Parathyroid adenoma (tissue), 2 donors: ENCODE measurements at regions not wholly inside any gene's neighbourhood (a gene's known extent, or its start where the extent isn't known, plus 50 kb on each side); places are given as distances from the start of the nearest gene placed in this dataset.
"Not testable (repeated sequence)": the region's sequence is repeated elsewhere in the genome, so short reads cannot be mapped to it uniquely, and the experiment has no call there.

Source experiments
- H2AFZ ChIP-seq: fragments of 300-600 bp; sonication (generic); one replicate; pipeline ENCODE4 v1.7.0; 2017; ENCODE audit warnings: antibody characterized with exemption, mild to moderate bottlenecking
- H3K27ac ChIP-seq: fragments of 300-600 bp; sonication (generic); one replicate; pipeline ENCODE4 v1.7.0; 2017
- H3K27me3 ChIP-seq: fragments of 300-600 bp; sonication (generic); one replicate; pipeline ENCODE4 v1.7.0; 2017; ENCODE audit warnings: low read length; ENCODE audit not compliant: control insufficient read depth, insufficient read depth
- H3K36me3 ChIP-seq: fragments of 300-600 bp; sonication (generic); one replicate; pipeline ENCODE4 v1.7.0; 2017; ENCODE audit warnings: low read length; ENCODE audit not compliant: control insufficient read depth, insufficient read depth
- H3K4me1 ChIP-seq: fragments of 300-600 bp; sonication (generic); one replicate; pipeline ENCODE4 v1.7.0; 2017; ENCODE audit warnings: control low read depth
- H3K4me2 ChIP-seq: fragments of 300-600 bp; sonication (generic); one replicate; pipeline ENCODE4 v1.7.0; 2017; ENCODE audit warnings: low read length
- H3K4me3 ChIP-seq: fragments of 300-600 bp; sonication (generic); one replicate; pipeline ENCODE4 v1.7.0; 2017; ENCODE audit warnings: low read depth, low read length
- H3K79me2 ChIP-seq: fragments of 300-600 bp; sonication (generic); one replicate; pipeline ENCODE4 v1.7.0; 2017; ENCODE audit warnings: control low read depth
- H3K9ac ChIP-seq: fragments of 300-600 bp; sonication (generic); one replicate; pipeline ENCODE4 v1.7.0; 2017; ENCODE audit warnings: mild to moderate bottlenecking
- H3K9me3 ChIP-seq: fragments of 300-600 bp; sonication (generic); one replicate; pipeline ENCODE4 v1.7.0; 2017; ENCODE audit warnings: low read length; ENCODE audit not compliant: control insufficient read depth
- CTCF ChIP-seq: fragments of 300-600 bp; sonication (generic); IDR thresholded peaks from one replicate; pipeline ENCODE4 v1.7.0; 2017; ENCODE audit warnings: antibody characterized with exemption, mild to moderate bottlenecking
- donor health status: primary hyperparathyroidism.

- no peak overlapping the region for H3K27ac ChIP-seq
- TF ChIP-seq CTCF, result no peak
Measured at GRCh38 chr6:28008053-28008452, 51.0 kb downstream of the OR2B6 start.

GRCh38 chr6:28010526-28010925 lies 53.5 kb downstream of the OR2B6 start:
- no peak overlapping the region for H3K9ac ChIP-seq
- H3K27me3 ChIP-seq, result no peaks in the 10 kb centered on the region
- H3K79me2 ChIP-seq, result no peaks in the 10 kb centered on the region
- TF ChIP-seq CTCF, result no peak
- H2AFZ ChIP-seq, result no peak overlapping the region
- no peaks in the 10 kb centered on the region for H3K36me3 ChIP-seq
- H3K4me3 ChIP-seq, result peak overlapping the region; percentile 1
- no peaks in the 10 kb centered on the region for H3K4me1 ChIP-seq
- peak overlapping the region; percentile 25 for H3K4me2 ChIP-seq
- no peak overlapping the region for H3K27ac ChIP-seq
- no peaks in the 10 kb centered on the region for H3K9me3 ChIP-seq

More at GRCh38 chr6:28008053-28008452, 51.0 kb downstream of the OR2B6 start:
- Histone ChIP-seq H3K9me3 (no peaks in the 10 kb centered on the region), H3K27me3 (no peaks in the 10 kb centered on the region), H2AFZ (no peak overlapping the region), H3K4me1 (no peaks in the 10 kb centered on the region), H3K36me3 (no peaks in the 10 kb centered on the region), H3K4me3 (no peak overlapping the region), H3K79me2 (no peaks in the 10 kb centered on the region), H3K9ac (no peak overlapping the region), H3K4me2 (no peak overlapping the region)

GRCh38 chr6:28011722-28012121 lies 54.7 kb downstream of the OR2B6 start:
- H3K79me2 ChIP-seq, result no peaks in the 10 kb centered on the region
- no peak overlapping the region for H3K4me2 ChIP-seq
- TF ChIP-seq CTCF, result no peak
- no peaks in the 10 kb centered on the region for H3K36me3 ChIP-seq
- H2AFZ ChIP-seq, result no peak overlapping the region
- H3K27ac ChIP-seq, result no peak overlapping the region
- no peaks in the 10 kb centered on the region for H3K9me3 ChIP-seq
- H3K4me1 ChIP-seq, result no peaks in the 10 kb centered on the region
- H3K27me3 ChIP-seq, result no peaks in the 10 kb centered on the region
- H3K4me3 ChIP-seq, result no peak overlapping the region
- no peak overlapping the region for H3K9ac ChIP-seq

GRCh38 chr6:28021011-28021410 lies 59.4 kb upstream of the ZNF165 start:
- not testable (repeated sequence) for H3K4me2 ChIP-seq, H2AFZ ChIP-seq, H3K4me1 ChIP-seq, H3K79me2 ChIP-seq, H3K4me3 ChIP-seq, H3K36me3 ChIP-seq, H3K9ac ChIP-seq, H3K27ac ChIP-seq, H3K9me3 ChIP-seq, H3K27me3 ChIP-seq

- not testable (repeated sequence) for H3K79me2 ChIP-seq, H3K4me2 ChIP-seq, H3K4me1 ChIP-seq, H3K9ac ChIP-seq, H2AFZ ChIP-seq, H3K27me3 ChIP-seq, H3K9me3 ChIP-seq, H3K36me3 ChIP-seq, H3K4me3 ChIP-seq, H3K27ac ChIP-seq
Measured at GRCh38 chr6:28022707-28023106, 57.7 kb upstream of the ZNF165 start.
